ENCODE measurements at regions not wholly inside any gene's neighbourhood (a gene's known extent, or its start where the extent isn't known, plus 50 kb on each side); places are given as distances from the start of the nearest gene placed in this dataset.

- DNase-seq (ENCODE audit: low spot score) (no peak), ATAC-seq (no peak)
Measured at GRCh38 chr21:35354078-35354477, 305.0 kb upstream of the RUNX1 start.

DNA sequence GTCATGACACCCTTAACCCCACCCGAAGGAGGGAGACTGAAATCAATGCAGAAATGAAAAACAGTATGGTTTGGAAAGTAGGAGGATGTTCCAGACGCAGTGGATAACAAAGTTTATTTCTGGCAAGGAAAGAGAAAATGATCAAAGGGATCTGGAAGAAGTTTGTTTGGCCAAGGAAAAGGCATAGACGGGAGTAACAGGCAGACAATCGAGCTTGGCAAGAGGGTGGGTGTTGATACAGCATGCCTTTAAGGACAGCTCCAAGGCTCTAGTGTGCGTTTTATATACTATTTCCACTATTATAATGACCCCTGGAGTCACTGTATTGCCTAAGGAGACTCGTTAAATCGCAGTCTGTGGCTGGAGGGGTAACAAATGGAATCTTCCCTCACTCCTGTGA is 303.7 kb upstream of the RUNX1 start:
- DNase-seq (ENCODE audit: low spot score) (no peak), ATAC-seq (no peak)

DNA sequence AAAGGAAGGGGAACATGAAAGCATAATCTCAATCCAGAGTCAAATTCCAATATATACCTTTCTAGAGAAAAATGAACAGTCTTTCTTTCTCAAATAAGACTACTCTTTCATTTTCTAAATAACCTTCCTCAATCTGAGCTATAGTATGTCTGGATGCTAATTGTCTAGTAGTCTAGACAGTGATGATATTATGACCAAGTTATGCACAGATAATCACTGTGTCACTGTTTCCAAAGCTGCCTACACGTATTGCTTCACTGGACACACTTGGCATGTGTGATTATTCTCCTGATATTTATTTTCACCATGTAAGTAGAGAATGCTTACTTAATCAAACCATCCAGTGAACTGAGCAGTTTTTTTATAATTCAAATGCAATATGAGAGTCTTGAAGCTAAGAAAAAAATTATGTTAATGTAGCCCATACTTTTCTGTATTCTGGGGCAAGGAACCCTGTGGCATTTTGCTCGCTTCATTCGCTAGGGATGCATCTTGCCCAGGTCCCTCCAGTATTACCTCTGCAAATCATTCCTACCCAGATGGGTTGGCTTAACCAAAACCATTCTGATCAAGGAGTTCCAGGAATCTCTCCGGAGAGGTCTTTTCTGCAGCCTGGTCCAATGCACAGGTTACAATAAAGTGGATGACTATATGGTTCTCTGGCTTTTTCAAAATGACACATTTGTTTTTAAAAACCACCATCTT is 303.1 kb upstream of the RUNX1 start:
- DNase-seq (ENCODE audit: low spot score): no peak
- ATAC-seq: no peak

DNA sequence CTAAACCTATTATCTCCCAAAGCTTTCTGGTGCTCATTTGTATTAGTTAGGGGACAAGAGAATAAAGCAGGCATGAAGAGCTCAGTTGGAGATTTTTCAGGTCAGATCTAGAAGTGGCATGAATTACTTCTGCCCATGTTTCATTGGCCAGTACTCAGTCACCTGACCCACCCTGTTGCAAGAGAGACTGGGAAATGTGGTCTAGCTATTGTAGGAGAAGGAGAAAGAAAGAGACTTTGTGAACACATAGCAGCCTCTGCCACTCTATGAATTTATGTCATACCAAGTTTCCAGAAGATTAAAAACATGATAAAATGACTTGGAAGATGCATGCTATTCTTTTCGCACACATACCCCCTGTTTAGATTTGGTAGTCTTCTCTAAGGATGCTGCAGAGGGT is 302.3 kb upstream of the RUNX1 start:
- no peak for DNase-seq (ENCODE audit: low spot score)

DNA sequence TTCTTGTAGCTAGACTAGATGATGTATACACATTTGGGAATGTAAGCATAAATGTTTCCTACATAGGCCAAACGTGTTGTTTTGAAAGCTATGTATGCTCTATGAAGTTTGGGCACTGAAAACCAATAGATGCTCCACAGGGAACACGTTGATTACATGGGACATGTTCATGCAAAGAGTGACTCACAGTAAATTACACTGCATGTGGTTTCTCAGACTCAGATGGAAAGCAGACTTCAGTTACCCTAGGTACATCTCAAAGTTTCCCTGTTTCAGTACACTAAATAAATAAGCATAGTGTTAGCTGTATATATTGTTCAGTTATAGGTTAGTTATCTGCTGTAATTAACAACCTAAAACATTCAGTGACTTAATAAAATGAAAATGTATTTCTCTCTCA is 301.9 kb upstream of the RUNX1 start:
- DNase-seq (ENCODE audit: low spot score) (no peak), ATAC-seq (no peak)

More for the DNA sequence above, 302.3 kb upstream of the RUNX1 start:
- no peak for ATAC-seq

GRCh38 chr21:35349376-35350080 is 300.4 kb upstream of the RUNX1 start:
- no peak for DNase-seq (ENCODE audit: low spot score)
- no peak for ATAC-seq

- no peak for DNase-seq (ENCODE audit: low spot score)
- no peak for ATAC-seq
Measured at GRCh38 chr21:35348686-35349085, 299.6 kb upstream of the RUNX1 start.

- no peak for DNase-seq (ENCODE audit: low spot score)
- ATAC-seq: no peak
Measured at GRCh38 chr21:35346697-35347096, 297.6 kb upstream of the RUNX1 start.

DNA sequence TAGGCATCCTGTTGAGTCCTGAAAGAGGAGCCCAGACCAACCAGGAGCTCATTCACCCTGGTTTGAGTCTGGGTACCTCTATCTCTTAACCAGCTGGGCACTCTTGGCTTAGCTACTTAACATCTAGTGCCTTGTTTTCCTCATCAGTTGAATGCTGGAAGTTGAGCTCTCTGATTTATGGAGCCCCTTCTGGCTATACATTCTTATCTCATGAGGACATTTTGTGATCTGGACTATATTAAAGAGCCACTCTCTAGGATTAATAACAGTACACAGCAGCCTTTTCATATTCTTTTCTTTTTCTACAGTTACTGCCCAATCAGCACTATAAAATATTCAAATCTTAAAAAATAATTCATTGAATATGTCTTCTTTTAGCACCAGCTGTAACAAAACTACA is 296.9 kb upstream of the RUNX1 start:
- ATAC-seq (no peak), DNase-seq (ENCODE audit: low spot score) (no peak)

DNA sequence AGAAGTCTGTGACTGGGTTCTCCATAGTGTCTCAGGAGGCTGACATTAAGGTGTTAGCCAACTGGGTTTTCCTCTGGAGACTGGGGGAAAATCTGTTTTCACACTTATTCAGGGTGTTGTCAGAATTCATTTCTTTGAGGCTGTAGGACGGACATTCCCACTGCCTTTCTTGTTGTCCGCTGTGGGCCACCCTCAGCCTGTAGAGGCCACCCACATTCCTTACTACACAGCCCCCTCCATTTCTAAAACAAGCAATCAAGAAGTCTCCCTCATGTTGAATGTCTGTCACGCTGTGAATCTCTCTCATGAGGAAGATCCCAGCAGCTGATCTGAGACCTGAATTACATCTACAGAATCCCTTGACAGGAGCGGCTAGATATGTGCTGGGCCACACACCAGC is 295.5 kb upstream of the RUNX1 start:
- no peak for DNase-seq (ENCODE audit: low spot score)
- no peak for ATAC-seq

- DNase-seq (ENCODE audit: low spot score): no peak
- no peak for ATAC-seq
Measured at GRCh38 chr21:35343046-35343819, 294.1 kb upstream of the RUNX1 start.

- ATAC-seq (no peak), DNase-seq (ENCODE audit: low spot score) (no peak)
Measured at GRCh38 chr21:35342440-35342839, 293.3 kb upstream of the RUNX1 start.

- ATAC-seq: peak; percentile 90
- no peak for DNase-seq (ENCODE audit: low spot score)
Measured at GRCh38 chr21:35340273-35340672, 291.2 kb upstream of the RUNX1 start.

- DNase-seq (ENCODE audit: low spot score): no peak
- no peak for ATAC-seq
Measured at GRCh38 chr21:35338881-35339632, 290.0 kb upstream of the RUNX1 start.

- ATAC-seq: no peak
- no peak for DNase-seq (ENCODE audit: low spot score)
Measured at GRCh38 chr21:35338281-35338680, 289.2 kb upstream of the RUNX1 start.

GRCh38 chr21:35337573-35337972 is 288.5 kb upstream of the RUNX1 start:
- DNase-seq (ENCODE audit: low spot score) (no peak), ATAC-seq (no peak)

DNA sequence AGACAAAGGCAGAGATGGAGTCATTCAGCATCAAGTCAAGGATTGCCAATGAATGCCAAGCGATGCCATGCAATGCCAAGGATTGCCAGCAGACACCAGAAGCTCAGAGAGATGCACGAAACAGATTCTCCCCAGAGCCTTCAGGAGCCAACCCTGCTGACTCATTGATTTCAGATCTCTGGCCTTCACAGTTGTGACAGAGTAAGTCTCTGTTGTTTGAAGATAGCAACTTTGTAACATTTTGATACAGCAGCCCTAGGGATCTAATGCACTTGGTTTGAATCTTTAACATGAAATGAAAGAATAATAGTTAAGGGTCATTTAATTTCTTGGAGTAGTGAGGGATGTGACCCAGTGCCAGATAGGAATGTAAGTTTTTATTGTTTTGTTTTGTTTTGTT is 287.4 kb upstream of the RUNX1 start:
- DNase-seq (ENCODE audit: low spot score) (no peak), ATAC-seq (no peak)

DNA sequence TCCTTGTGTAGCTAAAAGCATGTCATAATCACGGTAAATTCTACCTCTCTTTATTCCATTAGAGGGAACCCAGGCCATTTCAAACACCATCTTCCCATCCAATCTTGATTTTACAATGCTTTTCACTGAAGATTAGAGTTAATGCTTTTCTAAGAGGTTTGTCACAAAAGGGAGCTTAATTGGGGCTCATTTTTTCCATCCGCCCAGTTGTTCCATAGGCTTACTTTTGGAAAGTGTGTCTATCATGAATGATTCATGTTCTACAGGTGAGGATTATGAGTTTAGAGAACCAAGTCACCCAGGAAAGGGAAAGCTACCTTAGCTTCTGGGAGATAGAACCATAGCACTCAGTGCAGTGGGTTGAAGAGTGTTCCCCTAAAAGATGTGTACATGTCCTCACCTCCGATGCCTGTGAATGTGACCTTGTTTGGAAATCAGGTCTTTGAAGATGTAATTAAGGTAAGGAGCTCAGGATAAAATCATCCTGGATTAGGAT is 286.9 kb upstream of the RUNX1 start:
- DNase-seq (ENCODE audit: low spot score) (no peak), ATAC-seq (no peak)

DNA sequence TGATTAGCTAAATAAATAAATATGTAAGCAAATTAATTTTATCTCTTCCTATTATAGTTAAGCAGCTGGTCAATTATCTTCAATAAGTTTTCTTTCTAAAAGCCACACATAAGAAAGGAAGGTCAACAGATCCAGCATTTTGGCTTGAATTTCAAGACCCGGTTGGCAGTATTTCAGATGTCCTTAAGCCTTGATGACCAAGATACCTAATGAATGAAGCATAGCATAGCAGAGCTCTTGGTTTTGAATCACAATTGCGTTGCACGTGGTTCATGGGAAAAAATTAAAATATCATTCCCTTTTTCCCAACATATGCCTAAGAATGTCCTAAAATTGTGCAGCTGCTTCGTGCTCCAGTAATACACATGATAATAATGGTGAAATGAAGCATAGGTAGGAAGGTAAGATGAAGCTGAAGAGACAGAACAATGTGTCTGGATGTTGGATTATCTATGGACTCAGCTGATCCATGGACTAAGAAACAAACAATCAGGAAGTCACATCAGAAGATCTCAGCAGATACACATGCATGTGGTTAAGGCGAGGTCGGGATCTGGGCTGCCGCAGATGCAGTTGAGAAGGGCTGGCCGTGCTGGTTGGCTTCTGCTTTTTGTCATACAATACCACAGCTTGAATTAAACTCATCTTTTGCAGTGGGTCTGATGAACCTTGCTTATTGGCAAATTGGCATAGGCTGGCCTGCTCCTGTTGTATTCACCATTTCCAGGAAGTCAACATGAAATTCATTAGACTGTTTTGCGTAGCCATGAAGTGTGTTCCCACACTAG is 284.9 kb upstream of the RUNX1 start:
- DNase-seq (ENCODE audit: low spot score): no peak
- ATAC-seq: no peak

DNA sequence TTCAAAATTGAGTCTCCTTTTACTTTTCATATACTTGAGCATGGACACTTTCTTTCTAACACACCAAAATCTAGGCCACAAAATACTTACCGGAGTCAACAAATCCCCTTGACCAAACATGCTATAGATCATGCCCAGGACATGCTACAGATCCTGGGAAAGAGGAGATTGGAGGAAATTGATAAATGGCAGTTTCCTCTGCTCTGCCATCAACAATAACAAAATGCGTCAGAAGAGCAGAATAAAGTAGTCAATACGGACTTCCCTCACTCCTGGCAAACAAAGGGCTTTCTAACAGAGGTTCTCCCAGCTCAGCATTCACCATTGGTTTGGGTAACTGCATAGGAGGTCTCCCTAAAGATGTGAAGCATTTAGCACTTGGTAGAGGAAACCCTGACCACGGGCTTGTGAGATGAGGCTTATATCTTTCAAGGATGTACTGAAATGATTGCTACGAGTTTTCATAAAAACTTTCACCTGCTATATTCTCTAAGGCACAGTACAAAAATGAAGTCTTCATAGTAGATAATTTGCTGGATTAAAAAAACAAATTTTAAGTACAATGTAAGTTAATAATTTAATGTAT is 283.8 kb upstream of the RUNX1 start:
- DNase-seq (ENCODE audit: low spot score) (no peak), ATAC-seq (no peak)
